ENCODE measurements at regions not wholly inside any gene's neighbourhood (a gene's known extent, or its start where the extent isn't known, plus 50 kb on each side); places are given as distances from the start of the nearest gene placed in this dataset.
A peak's percentile ranks its signal among the peaks of the same experiment; 100 is the strongest.

DNA sequence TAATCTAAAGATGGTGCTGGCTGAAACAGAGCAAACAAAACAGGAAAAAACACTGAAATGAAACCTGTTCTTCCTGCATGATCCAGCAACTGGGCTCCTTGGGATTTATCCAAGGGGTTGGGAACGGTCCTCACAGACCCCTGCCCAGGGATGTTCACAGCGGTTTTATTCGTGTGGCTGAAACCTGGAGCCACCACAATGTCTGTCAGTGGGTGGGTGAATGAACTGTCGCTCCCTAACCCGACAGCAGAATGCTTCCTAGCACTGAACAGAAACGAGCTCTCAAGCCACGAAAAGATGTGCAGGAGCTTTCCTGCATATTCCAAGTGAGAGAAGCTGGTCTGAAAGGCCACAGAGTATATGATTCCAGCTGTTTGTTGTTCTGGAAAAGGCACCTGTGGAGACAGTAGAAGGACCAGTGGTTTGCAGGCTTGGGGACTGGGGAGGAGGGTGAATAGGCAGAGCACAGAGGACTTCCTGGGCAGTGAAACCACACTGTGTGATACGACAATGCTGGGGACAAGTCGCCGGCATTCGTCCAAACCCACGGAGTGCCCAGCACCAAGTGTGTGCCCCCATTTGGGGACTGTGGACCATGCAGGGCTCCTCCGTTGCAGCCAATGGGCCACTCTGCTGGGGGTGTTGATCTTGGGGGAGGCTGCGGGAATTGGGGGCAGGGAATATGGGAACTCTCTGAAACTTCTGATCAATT, 73.9 kb downstream of the TEX29 start:
- no peak overlapping the region for H3K27ac Mint-ChIP-seq
- peaks cover 0 to 2% (median 0%) of the 10 kb centered on the region in 3 donors for H3K4me1 Mint-ChIP-seq

DNA sequence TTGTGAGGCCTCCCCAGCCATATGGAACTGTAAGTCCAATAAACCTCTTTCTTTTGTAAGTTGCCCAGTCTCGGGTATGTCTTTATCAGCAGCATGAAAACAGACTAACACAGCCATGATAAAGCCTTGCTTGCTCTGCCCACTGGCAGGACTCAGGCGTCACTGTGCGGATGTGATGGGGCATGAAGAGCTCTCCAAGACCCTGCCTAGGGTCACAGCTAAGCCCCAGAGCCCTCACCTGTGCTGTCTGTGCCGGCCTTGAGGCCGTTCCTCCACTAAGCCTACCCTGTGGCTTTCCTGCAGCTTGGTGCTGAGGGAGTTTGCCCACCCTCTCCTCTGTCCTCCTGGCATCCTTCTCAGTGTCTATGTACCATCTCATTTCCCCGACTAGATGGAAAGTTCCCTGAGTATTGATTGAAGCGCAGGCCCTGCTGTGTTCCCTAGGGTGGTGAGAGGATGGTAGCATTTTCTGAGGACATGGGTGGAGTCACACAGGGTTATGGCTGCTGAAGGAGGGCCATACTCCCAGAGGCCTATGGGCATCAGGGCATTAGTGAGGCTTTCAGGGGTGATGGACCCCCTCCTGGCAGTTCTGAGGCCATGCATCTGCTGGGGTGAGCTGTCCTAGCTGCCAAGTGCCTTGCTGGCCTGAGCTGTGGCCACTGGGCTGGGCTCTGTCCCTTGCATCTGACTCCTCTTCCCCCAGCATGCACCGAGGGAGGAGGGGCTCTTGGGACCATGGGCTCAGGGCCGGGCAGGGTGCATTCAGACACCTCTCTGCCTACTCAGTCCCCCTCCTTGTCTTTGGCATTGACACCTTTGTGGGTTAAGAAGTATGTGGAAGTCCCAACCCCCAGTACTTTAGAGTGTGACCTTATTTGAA, 75.3 kb downstream of the TEX29 start:
- H3K27me3 Mint-ChIP-seq = no peaks in the 10 kb centered on the region
- H3K4me3 Mint-ChIP-seq = peak overlapping the region in 1 of 4 donors; percentile 12
- H3K4me1 Mint-ChIP-seq = peaks cover 0 to 2% (median 0%) of the 10 kb centered on the region in 3 donors
- peaks cover 3% of the 10 kb centered on the region for H3K36me3 Mint-ChIP-seq
- no peak overlapping the region for H3K27ac Mint-ChIP-seq
- peaks cover 0 to 2% (median 0%) of the 10 kb centered on the region in 3 donors for H3K9me3 Mint-ChIP-seq

More for the DNA sequence above, 73.9 kb downstream of the TEX29 start:
- peaks cover under 1% of the 10 kb centered on the region for H3K36me3 Mint-ChIP-seq
- H3K4me3 Mint-ChIP-seq = no peak overlapping the region
- no peaks in the 10 kb centered on the region for H3K27me3 Mint-ChIP-seq
- peaks cover 0 to 2% (median 0%) of the 10 kb centered on the region in 3 donors for H3K9me3 Mint-ChIP-seq

DNA sequence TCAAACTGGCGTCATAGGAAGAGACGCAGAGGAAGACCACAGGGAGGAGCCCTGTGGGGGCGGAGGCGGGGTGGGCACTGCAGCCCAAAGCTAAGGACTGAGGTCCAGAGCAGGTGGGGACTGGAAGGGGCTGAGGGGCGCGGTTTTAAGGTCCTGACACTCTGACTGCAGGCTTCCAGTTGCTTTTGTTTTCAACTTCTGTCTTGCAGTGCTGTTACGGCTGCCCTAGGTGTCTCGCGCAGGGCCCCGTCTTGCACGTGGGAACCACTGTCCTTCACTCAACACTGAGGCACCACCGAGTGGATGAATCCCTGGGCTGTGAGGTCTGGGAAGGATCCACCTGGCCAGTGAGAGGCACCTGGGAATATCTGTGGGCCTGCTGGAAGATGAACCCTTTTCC, 76.0 kb downstream of the TEX29 start:
- no peaks in the 10 kb centered on the region for H3K27me3 Mint-ChIP-seq
- H3K36me3 Mint-ChIP-seq = peaks cover 3% of the 10 kb centered on the region
- H3K4me1 Mint-ChIP-seq = peaks cover 0 to 2% (median 0%) of the 10 kb centered on the region in 3 donors
- H3K4me3 Mint-ChIP-seq = no peak overlapping the region
- no peak overlapping the region for H3K27ac Mint-ChIP-seq
- peaks cover 0 to 2% (median 0%) of the 10 kb centered on the region in 3 donors for H3K9me3 Mint-ChIP-seq

DNA sequence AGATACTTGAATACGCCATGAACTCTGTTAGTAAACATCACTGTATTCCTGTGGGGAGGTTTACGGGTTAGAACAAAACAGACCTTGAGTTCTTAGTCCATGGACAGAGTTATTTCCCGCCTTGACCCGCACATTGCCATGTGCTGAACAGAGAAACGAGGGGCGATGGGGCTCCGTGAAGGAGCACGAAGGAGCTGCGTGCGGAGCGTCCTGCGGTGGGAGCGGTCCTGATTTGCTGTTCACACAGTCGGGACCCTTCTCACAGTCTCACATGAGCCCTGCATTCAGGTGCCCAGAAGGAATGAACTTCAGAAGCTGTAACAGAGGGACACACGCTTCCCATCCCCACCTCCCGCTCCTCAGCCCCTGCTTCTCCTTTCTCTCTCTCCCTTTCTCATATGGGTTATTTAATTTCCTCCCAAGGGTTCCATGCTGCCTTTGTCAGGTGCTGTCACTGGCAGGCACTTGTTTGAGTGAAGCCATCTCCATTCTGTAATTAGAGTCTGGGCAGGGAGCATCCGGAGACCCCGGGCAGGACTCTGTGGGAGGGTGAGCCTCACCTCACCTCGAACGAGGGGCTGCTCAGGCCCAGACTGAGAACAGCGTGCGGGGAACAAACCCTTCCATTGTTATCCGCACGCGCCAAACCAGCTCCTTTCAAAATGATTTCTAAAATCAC, 76.9 kb downstream of the TEX29 start:
- Mint-ChIP-seq H3K36me3 (peaks cover 3% of the 10 kb centered on the region), H3K4me1 (peaks cover 0 to 2% (median 0%) of the 10 kb centered on the region in 3 donors), H3K27me3 (no peaks in the 10 kb centered on the region), H3K9me3 (peaks cover 0 to 2% (median 0%) of the 10 kb centered on the region in 3 donors), H3K4me3 (no peak overlapping the region), H3K27ac (no peak overlapping the region)

DNA sequence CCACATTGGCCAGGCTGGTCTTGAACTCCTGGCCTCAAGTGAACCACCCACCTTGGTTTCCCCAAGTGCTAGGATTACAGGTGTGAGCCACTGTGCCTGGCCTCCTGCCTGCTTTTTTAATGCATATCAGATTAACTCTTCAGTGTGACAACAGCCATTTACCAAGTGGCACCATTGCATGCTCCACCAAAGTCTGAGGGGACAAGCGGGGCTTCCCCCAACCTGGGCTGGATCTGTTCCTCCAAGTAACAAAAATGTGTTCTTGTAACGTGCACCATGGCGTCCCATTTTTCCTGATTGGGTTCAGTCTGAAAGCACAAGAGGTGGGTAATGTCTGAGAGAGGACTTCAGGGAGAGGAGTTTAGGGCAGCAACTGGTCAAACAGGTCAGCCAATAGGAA, 77.8 kb downstream of the TEX29 start:
- Mint-ChIP-seq H3K4me3 (no peak overlapping the region), H3K4me1 (no peaks in the 10 kb centered on the region), H3K36me3 (peaks cover 3% of the 10 kb centered on the region), H3K9me3 (peaks cover 0 to 2% (median 0%) of the 10 kb centered on the region in 3 donors), H3K27ac (no peak overlapping the region), H3K27me3 (no peaks in the 10 kb centered on the region)

DNA sequence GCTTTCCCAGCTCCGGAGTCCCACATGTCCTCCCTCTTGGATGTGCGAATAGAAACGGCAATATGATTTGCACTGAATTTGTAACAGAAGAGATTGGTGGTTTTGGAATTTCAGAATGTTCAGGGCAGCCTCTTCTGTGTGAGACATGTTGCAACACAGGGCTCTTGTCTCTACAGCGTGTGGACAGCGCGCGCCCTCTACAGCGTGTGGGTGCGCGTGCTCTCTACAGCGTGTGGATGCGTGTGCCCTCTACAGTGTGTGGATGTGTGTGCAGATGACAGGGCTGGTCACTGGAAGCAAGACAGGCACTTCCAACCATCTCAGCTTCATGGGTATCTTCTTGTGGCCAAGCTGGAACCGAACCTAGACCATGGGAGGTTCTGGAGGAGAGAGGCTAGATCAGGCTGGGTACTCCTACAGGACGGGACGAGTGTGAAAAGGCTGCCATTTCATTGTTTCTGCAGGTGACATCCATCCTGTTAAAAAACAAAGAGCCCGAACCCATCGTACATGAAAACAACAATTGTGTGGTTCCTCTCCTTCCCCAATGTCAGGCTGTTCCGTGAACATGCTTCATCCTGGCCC, 78.4 kb downstream of the TEX29 start:
- Mint-ChIP-seq H3K27ac (no peak overlapping the region), H3K27me3 (peaks cover 2% of the 10 kb centered on the region), H3K4me1 (no peaks in the 10 kb centered on the region), H3K36me3 (peaks cover 5% of the 10 kb centered on the region), H3K9me3 (peaks cover 0 to 2% (median 0%) of the 10 kb centered on the region in 3 donors), H3K4me3 (no peak overlapping the region)

DNA sequence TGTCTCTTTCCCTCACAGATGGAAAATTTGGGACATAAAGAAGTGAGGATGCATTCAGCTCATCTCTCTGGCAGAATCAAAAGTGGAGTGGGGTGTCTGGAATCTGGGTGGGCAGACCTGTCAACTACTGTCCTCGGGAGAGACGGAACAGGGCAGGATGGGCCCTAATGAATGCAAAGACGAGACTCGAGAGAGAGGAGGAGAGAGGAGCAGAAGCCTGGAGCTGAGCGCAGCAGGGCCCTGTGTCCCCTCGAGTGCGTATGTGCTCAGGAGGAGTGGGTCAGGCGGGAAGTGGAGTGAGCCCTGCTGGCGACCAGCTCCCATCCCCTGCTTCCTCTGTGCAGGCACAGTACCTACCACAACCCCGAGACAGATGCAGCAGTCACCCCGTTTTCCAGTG, 78.9 kb downstream of the TEX29 start:
- Mint-ChIP-seq H3K4me1 (no peaks in the 10 kb centered on the region), H3K27ac (no peak overlapping the region), H3K27me3 (peaks cover 2% of the 10 kb centered on the region)

DNA sequence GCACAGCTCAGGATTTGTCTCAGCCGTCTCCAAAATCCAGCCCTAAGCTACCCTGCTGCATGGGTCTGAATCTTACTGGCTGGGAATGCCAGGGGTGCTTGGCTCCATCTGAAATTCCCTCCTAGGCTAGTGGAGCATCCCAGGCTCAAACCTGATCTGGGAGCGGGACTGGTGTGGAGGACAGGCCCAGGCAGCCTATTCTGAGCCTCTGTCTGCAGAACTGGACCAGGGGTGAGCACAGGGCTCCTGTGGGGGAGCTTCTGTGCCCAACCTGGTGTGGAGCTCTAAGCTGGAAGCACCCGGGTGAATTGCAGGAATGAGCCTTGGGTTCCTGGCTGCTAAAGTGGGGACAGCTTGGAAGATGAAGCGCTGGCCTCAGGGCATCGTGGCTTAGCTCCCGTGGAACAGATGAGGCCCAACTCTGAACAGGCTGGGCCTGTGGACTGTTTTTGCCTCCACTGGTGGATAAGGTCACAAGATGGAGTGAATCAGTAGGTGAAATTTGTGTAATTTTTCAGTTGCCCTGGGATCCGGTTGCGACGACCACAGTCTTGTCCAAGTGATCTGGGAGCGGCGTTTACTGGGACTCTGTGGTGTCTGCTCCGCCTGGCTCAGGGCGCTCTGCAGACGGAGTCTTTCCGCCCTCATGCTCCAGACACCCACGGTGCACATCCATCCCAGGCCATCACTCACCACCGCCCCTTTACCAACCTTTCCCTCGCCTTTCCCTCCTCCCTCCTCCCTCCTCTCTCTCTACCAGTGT, 79.5 kb downstream of the TEX29 start:
- peaks cover 2% of the 10 kb centered on the region for H3K27me3 Mint-ChIP-seq
- H3K9me3 Mint-ChIP-seq = peaks cover 0 to 2% (median 0%) of the 10 kb centered on the region in 3 donors
- no peak overlapping the region for H3K27ac Mint-ChIP-seq
- H3K36me3 Mint-ChIP-seq = peaks cover 5% of the 10 kb centered on the region
- H3K4me1 Mint-ChIP-seq = no peaks in the 10 kb centered on the region
- H3K4me3 Mint-ChIP-seq = no peak overlapping the region

More for the DNA sequence above, 78.9 kb downstream of the TEX29 start:
- Mint-ChIP-seq H3K36me3 (peaks cover 5% of the 10 kb centered on the region), H3K9me3 (peaks cover 0 to 2% (median 0%) of the 10 kb centered on the region in 3 donors), H3K4me3 (no peak overlapping the region)

DNA sequence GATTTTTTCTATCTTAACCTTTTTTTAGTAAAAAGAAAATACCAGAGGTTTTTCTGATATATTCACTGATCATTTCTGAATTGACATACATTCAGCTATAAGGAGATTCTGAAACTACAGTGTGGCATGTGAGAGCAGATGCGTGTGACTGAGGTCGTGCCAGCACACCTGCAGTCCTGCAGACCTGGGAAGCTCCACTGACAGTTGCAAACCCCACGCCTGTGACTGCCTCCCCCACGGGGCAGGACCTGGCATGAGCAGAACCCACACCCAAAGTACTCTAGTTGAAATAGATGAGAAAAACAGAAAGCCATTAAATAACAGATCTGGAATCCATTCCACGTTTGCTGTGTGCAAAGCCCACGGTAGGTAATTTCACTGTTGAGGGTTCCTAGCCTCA, 80.7 kb downstream of the TEX29 start:
- Mint-ChIP-seq H3K4me1 (no peaks in the 10 kb centered on the region), H3K4me3 (no peak overlapping the region), H3K27ac (no peak overlapping the region), H3K27me3 (peaks cover 7% of the 10 kb centered on the region), H3K36me3 (peaks cover 5% of the 10 kb centered on the region), H3K9me3 (peaks cover 0 to 2% (median 0%) of the 10 kb centered on the region in 3 donors)

DNA sequence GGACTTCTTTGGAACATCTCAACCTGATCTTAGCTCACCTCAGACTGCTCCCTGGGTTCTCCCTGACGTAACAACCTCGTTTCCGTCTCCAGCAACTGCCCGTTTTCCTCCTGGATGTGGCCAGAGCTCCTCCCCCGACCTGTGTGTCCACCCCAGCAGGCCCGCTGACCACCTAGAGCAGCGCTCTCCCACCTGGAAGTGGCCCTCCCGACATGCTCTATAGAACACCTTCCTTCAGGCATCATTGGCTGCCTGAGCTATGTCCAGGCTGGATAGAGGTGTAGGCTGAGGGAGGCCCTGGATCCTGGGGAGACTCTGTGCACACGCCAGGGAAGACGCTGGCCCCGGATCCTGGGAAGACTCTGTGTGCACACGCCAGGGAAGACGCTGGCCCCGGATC, 81.3 kb downstream of the TEX29 start:
- Mint-ChIP-seq H3K4me3 (no peak overlapping the region), H3K4me1 (no peaks in the 10 kb centered on the region), H3K27ac (no peak overlapping the region), H3K27me3 (peaks cover 7% of the 10 kb centered on the region), H3K9me3 (peaks cover 0 to 2% (median 0%) of the 10 kb centered on the region in 3 donors), H3K36me3 (peaks cover 5% of the 10 kb centered on the region)

DNA sequence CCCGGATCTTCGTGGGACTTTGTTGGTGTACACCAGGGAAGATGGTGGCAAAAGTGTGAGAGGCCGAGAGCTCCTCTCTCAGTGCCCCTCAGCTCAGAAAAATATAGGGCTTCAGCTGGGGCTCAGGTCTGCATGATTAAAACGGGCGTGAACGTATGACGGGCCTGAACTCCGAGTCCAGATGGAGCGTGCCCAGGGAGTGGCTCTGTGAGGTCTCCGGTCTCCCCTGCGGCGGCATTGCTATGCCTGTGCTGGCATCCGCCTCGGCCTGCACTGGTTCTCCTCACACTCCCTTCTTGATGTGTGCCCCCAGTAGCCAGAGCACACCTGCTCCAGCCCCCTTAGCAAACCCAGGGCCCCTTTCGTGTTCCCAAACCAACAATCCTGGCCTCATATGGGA, 82.0 kb downstream of the TEX29 start:
- Mint-ChIP-seq H3K27ac (no peak overlapping the region), H3K27me3 (peaks cover 7% of the 10 kb centered on the region), H3K4me3 (no peak overlapping the region), H3K36me3 (peaks cover 5% of the 10 kb centered on the region), H3K4me1 (no peaks in the 10 kb centered on the region), H3K9me3 (peaks cover 0 to 2% (median 0%) of the 10 kb centered on the region in 3 donors)

DNA sequence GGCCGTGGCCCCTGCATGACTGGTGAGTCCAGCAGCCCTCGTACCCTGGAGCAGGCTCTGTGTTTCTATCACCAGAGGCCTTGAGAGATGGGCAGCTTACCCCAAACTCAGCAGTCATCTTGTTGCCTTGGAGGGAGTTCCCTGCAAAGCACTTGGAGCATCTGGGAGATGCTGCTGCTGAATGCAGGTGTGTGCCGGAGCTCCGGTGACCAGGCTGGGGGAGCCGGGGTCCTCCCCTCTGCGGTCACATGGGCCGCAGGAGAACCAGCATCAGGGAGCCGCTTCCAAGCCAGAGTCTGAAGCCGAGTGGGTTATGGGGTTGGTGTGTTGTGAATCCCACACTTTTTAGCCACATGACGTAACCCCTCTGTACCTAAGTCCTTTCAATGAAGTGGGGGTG, 82.8 kb downstream of the TEX29 start:
- Mint-ChIP-seq H3K4me3 (no peak overlapping the region), H3K27me3 (peaks cover 7% of the 10 kb centered on the region), H3K9me3 (peaks cover 0 to under 1% (median 0%) of the 10 kb centered on the region in 3 donors), H3K27ac (no peak overlapping the region), H3K36me3 (peaks cover 5% of the 10 kb centered on the region), H3K4me1 (no peaks in the 10 kb centered on the region)

DNA sequence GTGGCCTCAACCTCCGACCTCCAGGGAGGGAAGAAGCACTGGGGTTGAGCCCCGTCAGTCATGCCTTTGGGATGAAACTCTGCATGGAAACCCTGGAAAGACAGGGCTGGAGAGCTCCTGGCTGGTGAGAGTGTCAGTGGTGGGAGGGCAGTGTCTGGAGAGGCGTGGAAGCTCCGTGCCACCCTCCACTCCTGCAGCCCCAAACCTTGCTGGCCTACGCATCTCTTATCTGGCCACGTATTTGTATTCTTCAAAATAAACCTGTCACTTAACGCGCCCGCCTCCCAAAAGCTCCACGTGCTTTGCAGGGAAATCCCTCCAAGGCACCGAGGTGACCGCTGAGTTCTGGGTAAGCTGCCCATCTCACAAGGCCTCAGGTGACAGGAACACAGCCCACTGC, 84.3 kb downstream of the TEX29 start:
- H3K27me3 Mint-ChIP-seq = peaks cover 7% of the 10 kb centered on the region
- H3K4me3 Mint-ChIP-seq = no peak overlapping the region
- no peaks in the 10 kb centered on the region for H3K4me1 Mint-ChIP-seq
- H3K9me3 Mint-ChIP-seq = no peaks in the 10 kb centered on the region
- H3K36me3 Mint-ChIP-seq = peaks cover 4% of the 10 kb centered on the region
- no peak overlapping the region for H3K27ac Mint-ChIP-seq

DNA sequence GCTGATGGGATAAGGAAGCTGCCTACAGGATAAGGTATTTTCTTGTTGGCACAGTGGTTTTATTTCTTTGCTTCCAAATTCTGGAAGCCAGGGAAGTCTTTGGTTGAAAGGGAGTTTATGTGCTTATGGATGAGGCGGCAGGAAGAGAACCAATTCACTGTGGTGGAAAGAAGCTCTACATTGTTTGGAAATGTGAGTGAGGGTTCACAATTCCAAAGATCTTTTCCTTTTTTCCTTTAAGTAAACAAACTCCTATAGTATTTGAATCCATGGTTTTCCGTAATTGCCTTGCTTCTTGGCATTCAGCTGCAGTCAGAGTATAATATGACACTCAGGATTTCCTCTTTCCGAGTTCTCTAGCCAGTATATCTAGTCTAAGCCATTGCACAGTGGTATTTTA, 86.2 kb downstream of the TEX29 start:
- no peaks in the 10 kb centered on the region for H3K9me3 Mint-ChIP-seq
- H3K4me3 Mint-ChIP-seq = no peak overlapping the region
- peaks cover 7% of the 10 kb centered on the region for H3K27me3 Mint-ChIP-seq
- peaks cover 1% of the 10 kb centered on the region for H3K36me3 Mint-ChIP-seq
- H3K27ac Mint-ChIP-seq = no peak overlapping the region
- H3K4me1 Mint-ChIP-seq = no peaks in the 10 kb centered on the region
